H1 (cell line): ENCODE measurements at regions not wholly inside any gene's neighbourhood (a gene's known extent, or its start where the extent isn't known, plus 50 kb on each side); places are given as distances from the start of the nearest gene placed in this dataset.

Experiments
- HDAC6 ChIP-seq: IDR thresholded peaks from one replicate; pipeline ENCODE4 v1.7.1; 2012; ENCODE audit warnings: low read depth, mild to moderate bottlenecking, inconsistent platforms, low read length, moderate library complexity

GRCh38 chr18:27235218-27235870, 50.2 kb upstream of the CHST9 start (continued):
- TF ChIP-seq HDAC6, result no peak
